ENCODE measurements at regions not wholly inside any gene's neighbourhood (a gene's known extent, or its start where the extent isn't known, plus 50 kb on each side); places are given as distances from the start of the nearest gene placed in this dataset.
A peak's percentile ranks its signal among the peaks of the same experiment; 100 is the strongest.
"Not testable (repeated sequence)": the region's sequence is repeated elsewhere in the genome, so short reads cannot be mapped to it uniquely, and the experiment has no call there.

- TF ChIP-seq BHLHE40 (IDR thresholded peaks at IDR 0.05; ENCODE audit: low read depth, low read length): no peak
- TF ChIP-seq, protein P1, sequence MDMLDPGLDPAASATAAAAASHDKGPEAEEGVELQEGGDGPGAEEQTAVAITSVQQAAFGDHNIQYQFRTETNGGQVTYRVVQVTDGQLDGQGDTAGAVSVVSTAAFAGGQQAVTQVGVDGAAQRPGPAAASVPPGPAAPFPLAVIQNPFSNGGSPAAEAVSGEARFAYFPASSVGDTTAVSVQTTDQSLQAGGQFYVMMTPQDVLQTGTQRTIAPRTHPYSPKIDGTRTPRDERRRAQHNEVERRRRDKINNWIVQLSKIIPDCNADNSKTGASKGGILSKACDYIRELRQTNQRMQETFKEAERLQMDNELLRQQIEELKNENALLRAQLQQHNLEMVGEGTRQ (IDR thresholded peaks at IDR 0.05; ENCODE audit: low read depth, low read length): peak; percentile 35; the same call in 1 of the 2 replicates
- TF ChIP-seq SMC3 (IDR thresholded peaks at IDR 0.05; ENCODE audit: low read depth, low read length): no peak
- H2AFZ ChIP-seq (replicated peaks; ENCODE audit: low read length, poor library complexity): no peak overlapping the region
- dilution Hi-C loops (cut with HindIII; ENCODE audit: low sequenced_read_pairs, unreplicated experiment): no loop called here
- DNase-seq (peak; percentile 40), ATAC-seq (ENCODE audit: low read depth) (peak; percentile 82)
- no peak overlapping the region for H4K91ac ChIP-seq (ENCODE audit: insufficient read depth, low read depth, low read length)
- peaks cover 17% of the 10 kb centered on the region; the same call in 1 of the 2 replicates for H4K20me1 ChIP-seq (ENCODE audit: insufficient read depth, low read length)
- H3K9ac ChIP-seq (ENCODE audit: low read depth, low read length): no peak overlapping the region
- H2AK5ac ChIP-seq (ENCODE audit: low read depth, low read length): no peak overlapping the region
- no peak overlapping the region for H4K8ac ChIP-seq (ENCODE audit: low read depth in 2 of 2, low read length in 2 of 2)
- no TSS peak for BruUV-seq (replicated peaks)
- peaks cover 8% of the 10 kb centered on the region; the same call in 1 of the 2 replicates for H3K9me1 ChIP-seq (ENCODE audit: insufficient read depth, low read length)
- H3K36me3 ChIP-seq (ENCODE audit: control insufficient read depth, insufficient read depth, low read length): peaks cover 2% of the 10 kb centered on the region; the same call in 1 of the 2 replicates
- POLR2A ChIA-PET (ENCODE audit: unreplicated experiment): no interaction called here
- no peak overlapping the region for H3K4me2 ChIP-seq (ENCODE audit: low read depth, low read length)
- no peak overlapping the region for H2BK20ac ChIP-seq (ENCODE audit: low read depth, low read length)
- no peak overlapping the region for H3K4me3 ChIP-seq (ENCODE audit: insufficient read depth, low read depth, low read length)
- no peak overlapping the region for H4K5ac ChIP-seq (ENCODE audit: low read depth, low read length)
- no peaks in the 10 kb centered on the region for H3K27me3 ChIP-seq (ENCODE audit: control insufficient read depth, insufficient read depth, low read length)
- H2BK5ac ChIP-seq (ENCODE audit: low read depth, low read length, poor library complexity, severe bottlenecking): no peak overlapping the region
- no peak overlapping the region for H3K4ac ChIP-seq (ENCODE audit: low read depth, low read length)
- intact Hi-C loops (cut with micrococcal nuclease): no loop called here
- H3K23ac ChIP-seq (ENCODE audit: low read depth, low read length): no peak overlapping the region
- CTCF ChIA-PET: interaction anchor here (0.6 to 1.0 kb wide), 3 partner anchors 11 to 65 kb away, joined by 3 to 5 read pairs (median 4); no protein-coding TSS in a partner anchor
- no peak overlapping the region for H3K18ac ChIP-seq (ENCODE audit: low read depth, low read length)
- no peak overlapping the region for H2BK120ac ChIP-seq (ENCODE audit: low read depth, low read length)
- no peak overlapping the region for H2AK9ac ChIP-seq (replicated peaks; ENCODE audit: low read depth, low read length, poor library complexity)
- H3K79me1 ChIP-seq (ENCODE audit: low read depth in 1 of 2, low read length in 2 of 2): peaks cover 8 to 55% of the 10 kb centered on the region in 2 experiments; a peak in 3 of 4 replicates
- H3K14ac ChIP-seq (replicated peaks; ENCODE audit: low read depth, low read length): no peak overlapping the region
- H3K9me3 ChIP-seq (ENCODE audit: control insufficient read depth, insufficient read depth, low read length): no peaks in the 10 kb centered on the region
- no peak overlapping the region for H2BK15ac ChIP-seq (ENCODE audit: low read depth, low read length)
- in situ Hi-C loops (cut with MboI; ENCODE audit: low sequenced_read_pairs): no loop called here
- H3K56ac ChIP-seq (ENCODE audit: extremely low read depth, insufficient read depth, low read length): no peak overlapping the region
- no peaks in the 10 kb centered on the region; the same call in 1 of the 2 replicates for H3K4me1 ChIP-seq (ENCODE audit: control insufficient read depth, insufficient read depth, low read length)
- no peak overlapping the region for H3K27ac ChIP-seq (ENCODE audit: insufficient read depth, low read length)
These were observed 61.3 kb upstream of the RNF38 start for GRCh38 chr9:36461323-36461722.

DNA sequence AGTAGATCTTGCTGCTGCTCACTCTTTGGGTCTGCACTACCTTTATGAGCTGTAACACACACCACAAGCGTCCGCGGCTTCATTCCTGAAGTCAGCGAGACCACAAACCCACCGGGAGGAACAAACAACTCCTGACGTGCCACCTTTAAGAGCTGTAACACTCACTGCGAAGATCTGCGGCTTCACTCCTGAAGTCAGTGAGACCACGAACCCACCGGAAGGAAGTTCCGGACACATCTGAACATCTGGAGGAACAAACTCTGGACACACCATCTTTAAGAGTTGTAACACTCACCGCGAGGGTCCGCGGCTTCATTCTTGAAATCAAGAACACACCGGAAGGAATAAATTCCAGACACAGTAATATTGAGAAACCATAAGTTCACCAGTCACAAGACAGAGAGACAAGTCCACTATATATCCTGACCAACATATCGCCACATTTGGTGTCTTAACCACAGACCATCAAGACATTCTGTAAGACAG is 58.4 kb upstream of the RNF38 start:
- H3K9ac ChIP-seq (ENCODE audit: low read depth, low read length); H3K9me1 ChIP-seq (ENCODE audit: insufficient read depth, low read length); H2AFZ ChIP-seq (replicated peaks; ENCODE audit: low read length, poor library complexity); H3K4ac ChIP-seq (ENCODE audit: low read depth, low read length); H4K5ac ChIP-seq (ENCODE audit: low read depth, low read length); H2BK20ac ChIP-seq (ENCODE audit: low read depth, low read length); H3K27me3 ChIP-seq (ENCODE audit: control insufficient read depth, insufficient read depth, low read length); dilution Hi-C loops (cut with HindIII; ENCODE audit: low sequenced_read_pairs, unreplicated experiment); H4K8ac ChIP-seq (ENCODE audit: low read depth in 2 of 2, low read length in 2 of 2); H3K9me3 ChIP-seq (ENCODE audit: control insufficient read depth, insufficient read depth, low read length); H2AK5ac ChIP-seq (ENCODE audit: low read depth, low read length); ATAC-seq (ENCODE audit: low read depth); H3K56ac ChIP-seq (ENCODE audit: extremely low read depth, insufficient read depth, low read length); H3K4me1 ChIP-seq (ENCODE audit: control insufficient read depth, insufficient read depth, low read length); H3K4me3 ChIP-seq (ENCODE audit: insufficient read depth, low read depth, low read length); H4K91ac ChIP-seq (ENCODE audit: insufficient read depth, low read depth, low read length); H3K4me2 ChIP-seq (ENCODE audit: low read depth, low read length); in situ Hi-C loops (cut with MboI; ENCODE audit: low sequenced_read_pairs); H3K23ac ChIP-seq (ENCODE audit: low read depth, low read length); DNase-seq; H2AK9ac ChIP-seq (replicated peaks; ENCODE audit: low read depth, low read length, poor library complexity); H2BK15ac ChIP-seq (ENCODE audit: low read depth, low read length); POLR2A ChIA-PET (ENCODE audit: unreplicated experiment); H3K27ac ChIP-seq (ENCODE audit: insufficient read depth, low read length); H3K36me3 ChIP-seq (ENCODE audit: control insufficient read depth, insufficient read depth, low read length); H2BK5ac ChIP-seq (ENCODE audit: low read depth, low read length, poor library complexity, severe bottlenecking); H2BK120ac ChIP-seq (ENCODE audit: low read depth, low read length); H3K14ac ChIP-seq (replicated peaks; ENCODE audit: low read depth, low read length); H3K18ac ChIP-seq (ENCODE audit: low read depth, low read length); BruUV-seq (replicated peaks); intact Hi-C loops (cut with micrococcal nuclease): not testable (repeated sequence)
- peaks cover 11 to 50% of the 10 kb centered on the region in 2 experiments; a peak in 3 of 4 replicates for H3K79me1 ChIP-seq (ENCODE audit: low read depth in 1 of 2, low read length in 2 of 2)
- CTCF ChIA-PET: interaction anchor here (4.5 kb wide), 1 partner anchor 51 kb away, joined by 19 read pairs; no protein-coding TSS in a partner anchor
- WGBS, 2 experiments (ENCODE audit: extremely low coverage in 2 of 2, insufficient read length in 1 of 2): 99% methylated on average over 12 of the region's 17 CpGs; no CpG with 5 or more reads in 1 of the 2 experiments
- peaks cover 17% of the 10 kb centered on the region for H4K20me1 ChIP-seq (ENCODE audit: insufficient read depth, low read length)

Measured in IMR-90 (cell line).